K562 (cell line): ENCODE measurements at regions not wholly inside any gene's neighbourhood (a gene's known extent, or its start where the extent isn't known, plus 50 kb on each side); places are given as distances from the start of the nearest gene placed in this dataset.

Source experiments
- ATAC-seq: fragments of 200-7000 bp; cut with Tn5 transposase; 3 replicates; pipeline ENCODE4 v1.9.1; 2020; ENCODE audit warnings: moderate library complexity
- BruUV-seq: library from RNA; stranded (reverse); fragments of 400-500 nt; replicated peaks from 2 replicates; lab custom pipeline; 2021; lab: Mats Ljungman, UMichigan
- CTCF ChIA-PET: fragments of 300-600 bp; formaldehyde crosslinking; extraction: SDS; loops from one replicate; lab custom pipeline; 2021; ENCODE audit warnings: low intra/inter-chr PET ratio; lab: Yijun Ruan, JAX
- POLR2A ChIA-PET: fragments of 300-600, 350-650 bp; sonication (Branson Sonifier 250); formaldehyde crosslinking; extraction: SDS; loops from one replicate; lab custom pipeline; 2021; ENCODE audit warnings: antibody characterized with exemption, inconsistent platforms; lab: Yijun Ruan, JAX
- DNase-seq, 4 experiments: peaks; one replicate each; pipeline versions ENCODE4 v3.0.0 to v3.0.0-alpha.2; 2011 to 2018; ENCODE audit warnings: low spot score in 3 of 4, mixed read lengths in 3 of 4; ENCODE audit errors: extremely low read depth in 1 of 4
- FAIRE-seq: peaks from 2 replicates; lab custom pipeline; 2011; peaks lifted over from hg19 to GRCh38; lab: Jason Lieb, UNC
- H2AFZ ChIP-seq: 2 replicates; pipeline ENCODE4 v1.6.0; 2011; ENCODE audit warnings: low read depth, low read length, control low read depth, inconsistent platforms
- H3K27ac ChIP-seq: fragments of 200-600 bp; 3 replicates; pipeline ENCODE4 v1.8.0; 2011; ENCODE audit warnings: low read depth, mild to moderate bottlenecking, control low read depth, inconsistent platforms, low read length, moderate library complexity, mixed read lengths; ENCODE audit errors: extremely low read depth
- H3K27me3 ChIP-seq, 2 experiments: fragments of 300-600 bp in 1 of 2; 2 replicates in 1 of 2; 3 replicates in 1 of 2; pipeline versions ENCODE4 v1.6.0 to v1.8.0; 2011; ENCODE audit warnings: inconsistent platforms in 2 of 2, low read length in 2 of 2, mild to moderate bottlenecking in 1 of 2, mixed read lengths in 1 of 2, moderate library complexity in 1 of 2; ENCODE audit not compliant: control insufficient read depth in 2 of 2, insufficient read depth in 2 of 2
- H3K36me3 ChIP-seq: fragments of 300-600 bp; 3 replicates; pipeline ENCODE4 v1.8.0; 2011; ENCODE audit warnings: mild to moderate bottlenecking, low read length, inconsistent platforms; ENCODE audit not compliant: control insufficient read depth, insufficient read depth
- H3K4me1 ChIP-seq, 2 experiments: fragments of 200-600 bp in 1 of 2; replicated peaks in 1 of 2; 2 replicates in 1 of 2; 3 replicates in 1 of 2; pipeline versions ENCODE4 v1.5.1 to v1.8.0; 2011; ENCODE audit warnings: inconsistent platforms in 2 of 2, low read length in 2 of 2, mild to moderate bottlenecking in 1 of 2, mixed read lengths in 1 of 2, moderate library complexity in 1 of 2; ENCODE audit not compliant: control insufficient read depth in 2 of 2, insufficient read depth in 2 of 2
- H3K4me2 ChIP-seq: 2 replicates; pipeline ENCODE4 v1.6.1; 2011; ENCODE audit warnings: low read length, control low read depth, inconsistent platforms, mixed read lengths; ENCODE audit not compliant: insufficient read depth
- H3K4me3 ChIP-seq: fragments of 200-600 bp; sonication (generic), shearing (Covaris generic); 2 replicates; pipeline ENCODE4 v1.5.1; 2016; ENCODE audit warnings: control low read depth, inconsistent platforms
- H3K79me2 ChIP-seq: fragments of 200-600 bp; 3 replicates; pipeline ENCODE4 v1.8.0; 2011; ENCODE audit warnings: low read length, inconsistent platforms; ENCODE audit not compliant: control insufficient read depth, insufficient read depth
- H3K9ac ChIP-seq, 2 experiments: 2 replicates each; pipeline versions ENCODE4 v1.6.0 to v1.6.1; 2011; ENCODE audit warnings: low read depth in 2 of 2, low read length in 2 of 2, control low read depth in 1 of 2, inconsistent platforms in 1 of 2, mild to moderate bottlenecking in 1 of 2, mixed read lengths in 1 of 2; ENCODE audit not compliant: insufficient read depth in 1 of 2
- H3K9me1 ChIP-seq: one replicate; pipeline ENCODE4 v1.6.0; 2011; ENCODE audit warnings: inconsistent platforms, mild to moderate bottlenecking, low read length, moderate library complexity; ENCODE audit not compliant: control insufficient read depth, insufficient read depth
- H3K9me3 ChIP-seq: replicated peaks from 2 replicates; pipeline ENCODE4 v1.5.1; 2011; ENCODE audit warnings: low read depth, low read length, inconsistent platforms; ENCODE audit not compliant: control insufficient read depth, insufficient read depth
- H4K20me1 ChIP-seq: replicated peaks from 2 replicates; pipeline ENCODE4 v1.6.1; 2011; ENCODE audit warnings: low read length, inconsistent platforms, mixed read lengths; ENCODE audit not compliant: control insufficient read depth, insufficient read depth
- ATF2 ChIP-seq: sonication (generic); formaldehyde crosslinking; IDR thresholded peaks from 2 replicates; pipeline ENCODE4 v1.8.1; 2022; ENCODE audit warnings: missing genetic modification reagents
- BRF1 ChIP-seq: IDR thresholded peaks from 3 replicates; pipeline ENCODE4 v1.6.1; 2011; ENCODE audit warnings: borderline replicate concordance, mild to moderate bottlenecking; ENCODE audit not compliant: insufficient read length; ENCODE audit errors: extremely low read depth
- KDM2B ChIP-seq: fragments of 250-450 bp; sonication (Bioruptor Pico); IDR thresholded peaks from 2 replicates; pipeline ENCODE4 v1.8.0; 2021; ENCODE audit warnings: mild to moderate bottlenecking, moderate library complexity
- NCOA1 ChIP-seq: fragments of 450-650 bp; IDR thresholded peaks from 2 replicates; pipeline ENCODE4 v1.6.1; 2016; ENCODE audit warnings: low read depth
- NFXL1 ChIP-seq: fragments of 450-650 bp; formaldehyde crosslinking; IDR thresholded peaks from 2 replicates; pipeline ENCODE4 v1.4.0; 2021; ENCODE audit warnings: mild to moderate bottlenecking
- NR2C2 ChIP-seq, 2 experiments: fragments of 200-800 bp in 1 of 2; sonication (Bioruptor generic) in 1 of 2; sonication (generic) in 1 of 2; formaldehyde crosslinking in 1 of 2; IDR thresholded peaks; 2 replicates each; pipeline versions ENCODE4 v1.6.1 to v1.8.0; 2016 to 2022; ENCODE audit warnings: mild to moderate bottlenecking in 1 of 2, missing compliant biosample characterization in 1 of 2, missing genetic modification characterization in 1 of 2, missing genetic modification reagents in 1 of 2
- TAF7 ChIP-seq: fragments of 450-650 bp; IDR thresholded peaks from 2 replicates; pipeline ENCODE4 v1.6.1; 2016; ENCODE audit warnings: missing genetic modification characterization, missing compliant biosample characterization
- ZNF263 ChIP-seq: sonication (generic); formaldehyde crosslinking; IDR thresholded peaks from 2 replicates; pipeline ENCODE4 v1.8.0; 2022; ENCODE audit warnings: mild to moderate bottlenecking, missing genetic modification reagents, borderline replicate concordance
- WGBS: fragments of 100-300 bp; shearing (Covaris generic); methylation state at CpG from one replicate; pipeline ENCODE4 v1.1.6; 2016; ENCODE audit warnings: low coverage, mixed read lengths; ENCODE audit not compliant: insufficient coverage; ENCODE audit errors: missing lambda C conversion rate; 5-methylcytosine and 5-hydroxymethylcytosine counted together
- in situ Hi-C: fragments of 300-500 bp; cut with MboI; formaldehyde crosslinking; loops from 4 replicates; pipeline ENCODE4 v1.15.0; 2018; ENCODE audit warnings: inconsistent platforms, mixed read lengths
- intact Hi-C: fragments of 100-400 bp; cut with micrococcal nuclease; formaldehyde crosslinking; loops from 2 replicates; pipeline ENCODE4 v1.14.2; 2022

GRCh38 chr5:8341406-8341805 is 472.5 kb downstream of the MTRR start (continued):
- TF ChIP-seq NR2C2 (CRISPR knock-in tag; IDR thresholded peaks at IDR 0.05) = no peak
- no peak for TF ChIP-seq NR2C2 (tag; IDR thresholded peaks at IDR 0.05)
- no peak for TF ChIP-seq BRF1

- no peaks in the 10 kb centered on the region for H3K4me1 ChIP-seq
- CTCF ChIA-PET = no interaction called here
- H3K9ac ChIP-seq = no peak overlapping the region
- H3K4me2 ChIP-seq = no peak overlapping the region
- no peak for DNase-seq
- H3K27me3 ChIP-seq = no peaks in the 10 kb centered on the region
- no peaks in the 10 kb centered on the region for H3K79me2 ChIP-seq
- H3K9me3 ChIP-seq = no peaks in the 10 kb centered on the region; the same call in 1 of the 2 replicates
- H3K4me3 ChIP-seq = no peak overlapping the region
- POLR2A ChIA-PET = no interaction called here
- no peak overlapping the region for H2AFZ ChIP-seq
- 12% methylated on average over 1 of the region's 1 CpG for WGBS
- no peak for TF ChIP-seq ATF2 (CRISPR knock-in tag)
- TF ChIP-seq NFXL1 (CRISPR knock-in tag) = no peak
- no peak for TF ChIP-seq TAF7
- TF ChIP-seq KDM2B (CRISPR knock-in tag) = no peak
- TF ChIP-seq ZNF263 (CRISPR knock-in tag) = no peak
- TF ChIP-seq NCOA1 = no peak
- H3K27ac ChIP-seq = no peak overlapping the region
- H4K20me1 ChIP-seq = no peaks in the 10 kb centered on the region
- FAIRE-seq = no peak
- no peak for ATAC-seq
- H3K36me3 ChIP-seq = no peaks in the 10 kb centered on the region
- intact Hi-C loops = no loop called here
- no TSS peak for BruUV-seq
- in situ Hi-C loops = no loop called here
- no peaks in the 10 kb centered on the region for H3K9me1 ChIP-seq
These were observed 479.0 kb downstream of the MTRR start for GRCh38 chr5:8347984-8348383.
